Neural cell (in vitro differentiated cells): ENCODE measurements at regions not wholly inside any gene's neighbourhood (a gene's known extent, or its start where the extent isn't known, plus 50 kb on each side); places are given as distances from the start of the nearest gene placed in this dataset.

Experiments used
- H2AFZ ChIP-seq: fragments of 200-600, 300-800 bp; sonication (generic), shearing (Covaris generic); 2 replicates; pipeline ENCODE4 v1.6.0; 2014; ENCODE audit warnings: low read depth, mild to moderate bottlenecking, antibody characterized with exemption, low read length, moderate library complexity
- H3F3A ChIP-seq: fragments of 200-600 bp; shearing (Covaris generic); 2 replicates; pipeline ENCODE4 v1.6.1; 2016; ENCODE audit warnings: mild to moderate bottlenecking, moderate library complexity, mixed read lengths, antibody characterized with exemption, low read length; ENCODE audit not compliant: insufficient read depth, poor library complexity, severe bottlenecking
- H3K27ac ChIP-seq: fragments of 200-600, 300-800 bp; sonication (generic), shearing (Covaris generic); 2 replicates; pipeline ENCODE4 v1.5.1; 2014; ENCODE audit warnings: mild to moderate bottlenecking, low read length, moderate library complexity
- H3K27me3 ChIP-seq: fragments of 300-800, 200-600 bp; sonication (generic), shearing (Covaris generic); 2 replicates; pipeline ENCODE4 v1.6.0; 2014; ENCODE audit warnings: mild to moderate bottlenecking, low read depth, low read length, moderate library complexity; ENCODE audit not compliant: insufficient read depth
- H3K36me3 ChIP-seq: fragments of 300-800, 200-600 bp; sonication (generic), shearing (Covaris generic); 2 replicates; pipeline ENCODE4 v1.5.1; 2014; ENCODE audit warnings: mild to moderate bottlenecking, antibody characterized with exemption, low read length, moderate library complexity; ENCODE audit not compliant: insufficient read depth
- H3K4me2 ChIP-seq: fragments of 300-800, 200-600 bp; sonication (generic), shearing (Covaris generic); 2 replicates; pipeline ENCODE4 v1.6.0; 2014; ENCODE audit warnings: mild to moderate bottlenecking, low read length
- H3K4me3 ChIP-seq: fragments of 300-800, 200-600 bp; sonication (generic), shearing (Covaris generic); 2 replicates; pipeline ENCODE4 v1.5.1; 2014; ENCODE audit warnings: mild to moderate bottlenecking, low read length, moderate library complexity
- H3K79me2 ChIP-seq: fragments of 200-600 bp; shearing (Covaris generic); replicated peaks from 2 replicates; pipeline ENCODE4 v1.6.0; 2014; ENCODE audit warnings: mild to moderate bottlenecking, low read length, moderate library complexity; ENCODE audit not compliant: insufficient read depth
- H3K9ac ChIP-seq: fragments of 300-800, 200-600 bp; sonication (generic), shearing (Covaris generic); 2 replicates; pipeline ENCODE4 v1.6.1; 2016; ENCODE audit warnings: mild to moderate bottlenecking, low read length, mixed read lengths
- H3K9me2 ChIP-seq: fragments of 200-600 bp; shearing (Covaris generic); 2 replicates; pipeline ENCODE4 v1.6.1; 2016; ENCODE audit warnings: mild to moderate bottlenecking, low read length, mixed read lengths; ENCODE audit not compliant: insufficient read depth
- H3K9me3 ChIP-seq: fragments of 200-600, 300-800 bp; sonication (generic), shearing (Covaris generic); 2 replicates; pipeline ENCODE4 v1.6.1; 2016; ENCODE audit warnings: mild to moderate bottlenecking, mixed run types, low read length, moderate library complexity, mixed read lengths
- H4K20me1 ChIP-seq: fragments of 200-600 bp; shearing (Covaris generic); 2 replicates; pipeline ENCODE4 v1.6.1; 2016; ENCODE audit warnings: mild to moderate bottlenecking, mixed run types; ENCODE audit not compliant: insufficient read depth
- EP300 ChIP-seq: fragments of 450-650 bp; conservative IDR thresholded peaks from 2 replicates; pipeline ENCODE4 v1.6.1; 2014; ENCODE audit warnings: antibody characterized with exemption, mild to moderate bottlenecking, moderate library complexity; ENCODE audit not compliant: poor library complexity, severe bottlenecking
- EZH2 ChIP-seq: fragments of 200-600, 300-800 bp; shearing (Covaris generic), sonication (generic); IDR thresholded peaks from 2 replicates; pipeline ENCODE4 v1.6.1; 2014; ENCODE audit warnings: antibody characterized with exemption, low read length, borderline replicate concordance, mild to moderate bottlenecking; ENCODE audit not compliant: insufficient read depth, poor library complexity, severe bottlenecking
- MXI1 ChIP-seq: fragments of 450-650 bp; conservative IDR thresholded peaks from 2 replicates; pipeline ENCODE4 v1.6.1; 2014; ENCODE audit warnings: antibody characterized with exemption, mild to moderate bottlenecking; ENCODE audit not compliant: poor library complexity, severe bottlenecking
- POLR2AphosphoS5 ChIP-seq: IDR thresholded peaks from 2 replicates; pipeline ENCODE4 v1.6.1; 2012
- RAD21 ChIP-seq: fragments of 450-650 bp; conservative IDR thresholded peaks from 2 replicates; pipeline ENCODE4 v1.6.1; 2014; ENCODE audit warnings: antibody characterized with exemption, mild to moderate bottlenecking, moderate library complexity
- SMC3 ChIP-seq: fragments of 450-650 bp; conservative IDR thresholded peaks from 2 replicates; pipeline ENCODE4 v1.6.1; 2014; ENCODE audit warnings: antibody characterized with exemption, mild to moderate bottlenecking, moderate library complexity; ENCODE audit not compliant: poor library complexity
- TAF1 ChIP-seq: IDR thresholded peaks from 2 replicates; pipeline ENCODE4 v1.6.1; 2012; ENCODE audit warnings: low read depth
- TF ChIP-seq, protein P1 (sequence below): IDR thresholded peaks from 2 replicates; pipeline ENCODE4 v1.6.1; 2012; ENCODE audit warnings: borderline replicate concordance
- TF ChIP-seq, protein P2 (sequence below): fragments of 450-650 bp; IDR thresholded peaks from 2 replicates; pipeline ENCODE4 v1.5.1; 2014; ENCODE audit warnings: antibody characterized with exemption, mild to moderate bottlenecking, moderate library complexity; ENCODE audit not compliant: poor library complexity, severe bottlenecking

DNA sequence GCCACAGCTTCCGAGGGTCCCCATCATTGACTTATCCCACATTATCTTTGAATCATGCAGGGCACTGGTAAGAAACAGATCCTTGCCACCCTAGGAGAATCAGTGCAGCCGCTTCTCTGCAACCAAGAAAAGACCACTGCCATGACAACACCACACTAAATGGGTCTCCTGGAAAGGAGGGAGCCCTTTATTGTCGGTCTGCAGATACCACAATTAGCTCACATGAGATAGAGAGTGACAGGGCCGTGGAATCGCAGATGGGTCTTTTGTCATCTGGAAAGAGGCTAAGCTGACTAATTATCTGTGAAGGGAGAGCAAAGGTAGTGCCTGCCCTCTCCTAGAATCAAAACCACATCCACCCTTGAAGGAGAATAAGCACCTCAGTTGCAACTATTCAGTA, 178.3 kb upstream of the MYO16 start:
- H3K4me3 ChIP-seq = no peak overlapping the region
- H4K20me1 ChIP-seq = no peaks in the 10 kb centered on the region
- H2AFZ ChIP-seq = no peak overlapping the region
- no peaks in the 10 kb centered on the region for H3K9me3 ChIP-seq
- no peaks in the 10 kb centered on the region for H3K27me3 ChIP-seq
- H3K9me2 ChIP-seq = no peaks in the 10 kb centered on the region
- H3K4me2 ChIP-seq = no peak overlapping the region
- no peak overlapping the region for H3K9ac ChIP-seq
- H3K27ac ChIP-seq = no peak overlapping the region
- H3K36me3 ChIP-seq = no peaks in the 10 kb centered on the region
- no peaks in the 10 kb centered on the region for H3F3A ChIP-seq
- H3K79me2 ChIP-seq = no peaks in the 10 kb centered on the region
- TF ChIP-seq RAD21 = no peak
- TF ChIP-seq MXI1 = no peak
- peak; percentile 30 for TF ChIP-seq POLR2AphosphoS5
- no peak for TF ChIP-seq SMC3
- no peak for TF ChIP-seq EP300
- TF ChIP-seq, protein P1, sequence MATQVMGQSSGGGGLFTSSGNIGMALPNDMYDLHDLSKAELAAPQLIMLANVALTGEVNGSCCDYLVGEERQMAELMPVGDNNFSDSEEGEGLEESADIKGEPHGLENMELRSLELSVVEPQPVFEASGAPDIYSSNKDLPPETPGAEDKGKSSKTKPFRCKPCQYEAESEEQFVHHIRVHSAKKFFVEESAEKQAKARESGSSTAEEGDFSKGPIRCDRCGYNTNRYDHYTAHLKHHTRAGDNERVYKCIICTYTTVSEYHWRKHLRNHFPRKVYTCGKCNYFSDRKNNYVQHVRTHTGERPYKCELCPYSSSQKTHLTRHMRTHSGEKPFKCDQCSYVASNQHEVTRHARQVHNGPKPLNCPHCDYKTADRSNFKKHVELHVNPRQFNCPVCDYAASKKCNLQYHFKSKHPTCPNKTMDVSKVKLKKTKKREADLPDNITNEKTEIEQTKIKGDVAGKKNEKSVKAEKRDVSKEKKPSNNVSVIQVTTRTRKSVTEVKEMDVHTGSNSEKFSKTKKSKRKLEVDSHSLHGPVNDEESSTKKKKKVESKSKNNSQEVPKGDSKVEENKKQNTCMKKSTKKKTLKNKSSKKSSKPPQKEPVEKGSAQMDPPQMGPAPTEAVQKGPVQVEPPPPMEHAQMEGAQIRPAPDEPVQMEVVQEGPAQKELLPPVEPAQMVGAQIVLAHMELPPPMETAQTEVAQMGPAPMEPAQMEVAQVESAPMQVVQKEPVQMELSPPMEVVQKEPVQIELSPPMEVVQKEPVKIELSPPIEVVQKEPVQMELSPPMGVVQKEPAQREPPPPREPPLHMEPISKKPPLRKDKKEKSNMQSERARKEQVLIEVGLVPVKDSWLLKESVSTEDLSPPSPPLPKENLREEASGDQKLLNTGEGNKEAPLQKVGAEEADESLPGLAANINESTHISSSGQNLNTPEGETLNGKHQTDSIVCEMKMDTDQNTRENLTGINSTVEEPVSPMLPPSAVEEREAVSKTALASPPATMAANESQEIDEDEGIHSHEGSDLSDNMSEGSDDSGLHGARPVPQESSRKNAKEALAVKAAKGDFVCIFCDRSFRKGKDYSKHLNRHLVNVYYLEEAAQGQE = no peak
- no peak for TF ChIP-seq EZH2
- no peak for TF ChIP-seq TAF1
- TF ChIP-seq, protein P2, sequence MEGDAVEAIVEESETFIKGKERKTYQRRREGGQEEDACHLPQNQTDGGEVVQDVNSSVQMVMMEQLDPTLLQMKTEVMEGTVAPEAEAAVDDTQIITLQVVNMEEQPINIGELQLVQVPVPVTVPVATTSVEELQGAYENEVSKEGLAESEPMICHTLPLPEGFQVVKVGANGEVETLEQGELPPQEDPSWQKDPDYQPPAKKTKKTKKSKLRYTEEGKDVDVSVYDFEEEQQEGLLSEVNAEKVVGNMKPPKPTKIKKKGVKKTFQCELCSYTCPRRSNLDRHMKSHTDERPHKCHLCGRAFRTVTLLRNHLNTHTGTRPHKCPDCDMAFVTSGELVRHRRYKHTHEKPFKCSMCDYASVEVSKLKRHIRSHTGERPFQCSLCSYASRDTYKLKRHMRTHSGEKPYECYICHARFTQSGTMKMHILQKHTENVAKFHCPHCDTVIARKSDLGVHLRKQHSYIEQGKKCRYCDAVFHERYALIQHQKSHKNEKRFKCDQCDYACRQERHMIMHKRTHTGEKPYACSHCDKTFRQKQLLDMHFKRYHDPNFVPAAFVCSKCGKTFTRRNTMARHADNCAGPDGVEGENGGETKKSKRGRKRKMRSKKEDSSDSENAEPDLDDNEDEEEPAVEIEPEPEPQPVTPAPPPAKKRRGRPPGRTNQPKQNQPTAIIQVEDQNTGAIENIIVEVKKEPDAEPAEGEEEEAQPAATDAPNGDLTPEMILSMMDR = no peak

DNA sequence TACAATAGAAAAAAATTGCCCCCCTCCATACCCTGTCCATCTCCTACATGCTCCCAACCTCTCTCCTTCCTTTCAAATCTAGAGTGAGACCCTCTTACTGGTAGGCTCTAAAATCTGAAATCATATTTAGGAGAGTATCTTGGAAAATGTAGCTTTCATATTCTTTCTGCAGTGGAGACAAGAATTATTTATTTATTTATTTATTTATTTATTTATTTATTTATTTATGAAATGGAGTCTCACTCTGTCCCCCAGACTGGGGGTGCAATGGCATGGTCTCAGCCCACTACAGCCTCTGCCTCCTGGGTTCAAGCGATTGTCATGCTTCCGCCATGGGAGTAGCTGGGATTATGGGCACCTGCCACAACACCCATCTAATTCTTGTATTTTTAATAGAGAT, 174.1 kb upstream of the MYO16 start:
- no peak overlapping the region for H3K4me3 ChIP-seq
- no peak overlapping the region for H3K4me2 ChIP-seq
- H3K9me2 ChIP-seq = no peaks in the 10 kb centered on the region
- TF ChIP-seq EZH2 = no peak
- TF ChIP-seq SMC3 = no peak
- no peak for TF ChIP-seq POLR2AphosphoS5
- TF ChIP-seq, protein P2 = no peak
- no peak for TF ChIP-seq TAF1
- no peak for TF ChIP-seq MXI1
- H4K20me1 ChIP-seq = no peaks in the 10 kb centered on the region
- H2AFZ ChIP-seq = no peak overlapping the region
- H3F3A ChIP-seq = no peaks in the 10 kb centered on the region
- no peaks in the 10 kb centered on the region for H3K9me3 ChIP-seq
- H3K36me3 ChIP-seq = no peaks in the 10 kb centered on the region
- H3K79me2 ChIP-seq = no peaks in the 10 kb centered on the region
- H3K9ac ChIP-seq = no peak overlapping the region
- H3K27ac ChIP-seq = no peak overlapping the region
- H3K27me3 ChIP-seq = no peaks in the 10 kb centered on the region
